WTC11 (cell line): ENCODE measurements at regions not wholly inside any gene's neighbourhood (a gene's known extent, or its start where the extent isn't known, plus 50 kb on each side); places are given as distances from the start of the nearest gene placed in this dataset.

ENCODE experiments used
- ATAC-seq: fragments of 200-7000 bp; cut with Tn5 transposase; 2 replicates; pipeline ENCODE4 v1.10.0; 2021; ENCODE audit warnings: mild to moderate bottlenecking, moderate library complexity
- CTCF ChIA-PET: fragments of 300-600 bp; sonication (Branson Sonifier 250); formaldehyde crosslinking; loops from one replicate; lab custom pipeline; 2021; ENCODE audit warnings: antibody characterized with exemption; lab: Charles Lee
- POLR2A ChIA-PET: fragments of 350-600 bp; sonication (Branson Sonifier 250); formaldehyde crosslinking; loops from one replicate; lab custom pipeline; 2021; ENCODE audit warnings: antibody characterized with exemption; lab: Charles Lee
- DNase-seq: peaks from one replicate; pipeline ENCODE4 v3.0.0; 2021; ENCODE audit warnings: low spot score
- H3K27ac Mint-ChIP-seq: 2 replicates; pipeline ENCODE4 v1.8.0; 2021; ENCODE audit warnings: mixed read lengths
- H3K27me3 Mint-ChIP-seq: 2 replicates; pipeline ENCODE4 v1.8.0; 2021; ENCODE audit warnings: low read depth, mild to moderate bottlenecking, moderate library complexity, mixed read lengths
- H3K36me3 Mint-ChIP-seq: 2 replicates; pipeline ENCODE4 v1.8.0; 2021; ENCODE audit warnings: mixed read lengths
- H3K4me1 Mint-ChIP-seq: 2 replicates; pipeline ENCODE4 v1.8.0; 2022; ENCODE audit warnings: mixed read lengths
- H3K4me3 Mint-ChIP-seq: 2 replicates; pipeline ENCODE4 v1.8.0; 2021; ENCODE audit warnings: mild to moderate bottlenecking, moderate library complexity, mixed read lengths
- H3K9me3 Mint-ChIP-seq: 2 replicates; pipeline ENCODE4 v1.8.0; 2021; ENCODE audit warnings: mixed read lengths
- CREB1 ChIP-seq: sonication (generic); formaldehyde crosslinking; IDR thresholded peaks from 2 replicates; pipeline ENCODE4 v1.8.0; 2023; ENCODE audit warnings: mild to moderate bottlenecking, missing genetic modification reagents
- FOXJ3 ChIP-seq: sonication (generic); formaldehyde crosslinking; IDR thresholded peaks from 2 replicates; pipeline ENCODE4 v1.9.0; 2021; ENCODE audit warnings: missing genetic modification reagents, mild to moderate bottlenecking, borderline replicate concordance
- JAZF1 ChIP-seq: fragments of 250-450 bp; sonication (Bioruptor Pico); IDR thresholded peaks from 2 replicates; pipeline ENCODE4 v1.9.0; 2021; ENCODE audit warnings: moderate library complexity, mild to moderate bottlenecking, inconsistent platforms
- JUN ChIP-seq: sonication (generic); formaldehyde crosslinking; IDR thresholded peaks from 2 replicates; pipeline ENCODE4 v1.8.0; 2023; ENCODE audit warnings: mild to moderate bottlenecking, missing genetic modification reagents
- MYBL2 ChIP-seq: sonication (generic); formaldehyde crosslinking; IDR thresholded peaks from 2 replicates; pipeline ENCODE4 v1.8.1; 2023; ENCODE audit warnings: mild to moderate bottlenecking, moderate library complexity, missing genetic modification reagents
- NR2C2 ChIP-seq: sonication (generic); formaldehyde crosslinking; IDR thresholded peaks from 2 replicates; pipeline ENCODE4 v1.8.0; 2022; ENCODE audit warnings: mild to moderate bottlenecking, missing genetic modification reagents
- SMAD3 ChIP-seq: sonication (generic); formaldehyde crosslinking; IDR thresholded peaks from 2 replicates; pipeline ENCODE4 v1.8.0; 2022; ENCODE audit warnings: missing genetic modification reagents, mild to moderate bottlenecking, borderline replicate concordance
- SMAD4 ChIP-seq: sonication (generic); formaldehyde crosslinking; IDR thresholded peaks from 2 replicates; pipeline ENCODE4 v1.8.0; 2022; ENCODE audit warnings: mild to moderate bottlenecking, missing genetic modification reagents
- SOX15 ChIP-seq: fragments of 250-450 bp; sonication (Bioruptor Pico); IDR thresholded peaks from 2 replicates; pipeline ENCODE4 v1.9.0; 2021; ENCODE audit warnings: mild to moderate bottlenecking
- SP1 ChIP-seq: sonication (generic); formaldehyde crosslinking; conservative IDR thresholded peaks from 2 replicates; pipeline ENCODE4 v1.8.1; 2022; ENCODE audit warnings: missing genetic modification reagents
- TCF7 ChIP-seq: sonication (generic); formaldehyde crosslinking; IDR thresholded peaks from 2 replicates; pipeline ENCODE4 v1.8.0; 2022; ENCODE audit warnings: mild to moderate bottlenecking, low read depth, missing genetic modification reagents, moderate library complexity
- ZNF263 ChIP-seq: sonication (generic); formaldehyde crosslinking; IDR thresholded peaks from 2 replicates; pipeline ENCODE4 v1.8.1; 2022; ENCODE audit warnings: low read depth, mild to moderate bottlenecking, moderate library complexity, missing genetic modification reagents
- ZNF396 ChIP-seq: fragments of 250-450 bp; sonication (Bioruptor Pico); IDR thresholded peaks from 2 replicates; pipeline ENCODE4 v1.8.0; 2021; ENCODE audit warnings: mild to moderate bottlenecking, moderate library complexity, borderline replicate concordance
- TF ChIP-seq, protein P1 (sequence below): sonication (generic); formaldehyde crosslinking; IDR thresholded peaks from 2 replicates; pipeline ENCODE4 v1.8.1; 2022; ENCODE audit warnings: low read depth, mild to moderate bottlenecking, moderate library complexity, missing genetic modification reagents, borderline replicate concordance
- TF ChIP-seq, protein P2 (sequence below): sonication (generic); formaldehyde crosslinking; IDR thresholded peaks from 2 replicates; pipeline ENCODE4 v1.8.1; 2023; ENCODE audit warnings: mild to moderate bottlenecking, missing genetic modification reagents
- TF ChIP-seq, protein P3 (sequence below): fragments of 250-450 bp; sonication (Bioruptor Pico); IDR thresholded peaks from 2 replicates; pipeline ENCODE4 v1.9.0; 2021; ENCODE audit warnings: mild to moderate bottlenecking
- TF ChIP-seq, protein P4 (sequence below): fragments of 250-450 bp; sonication (Bioruptor Pico); IDR thresholded peaks from 2 replicates; pipeline ENCODE4 v1.9.0; 2021; ENCODE audit warnings: mild to moderate bottlenecking
- TF ChIP-seq, protein P5 (sequence below): sonication (generic); formaldehyde crosslinking; IDR thresholded peaks from 2 replicates; pipeline ENCODE4 v1.8.0; 2022; ENCODE audit warnings: mild to moderate bottlenecking, missing genetic modification reagents
- TF ChIP-seq, protein P6 (sequence below): sonication (generic); formaldehyde crosslinking; IDR thresholded peaks from 2 replicates; pipeline ENCODE4 v1.8.1; 2022; ENCODE audit warnings: missing genetic modification reagents, borderline replicate concordance
- TF ChIP-seq, protein P7 (sequence below): sonication (generic); formaldehyde crosslinking; IDR thresholded peaks from 2 replicates; pipeline ENCODE4 v1.8.0; 2022; ENCODE audit warnings: mild to moderate bottlenecking, missing genetic modification reagents

DNA sequence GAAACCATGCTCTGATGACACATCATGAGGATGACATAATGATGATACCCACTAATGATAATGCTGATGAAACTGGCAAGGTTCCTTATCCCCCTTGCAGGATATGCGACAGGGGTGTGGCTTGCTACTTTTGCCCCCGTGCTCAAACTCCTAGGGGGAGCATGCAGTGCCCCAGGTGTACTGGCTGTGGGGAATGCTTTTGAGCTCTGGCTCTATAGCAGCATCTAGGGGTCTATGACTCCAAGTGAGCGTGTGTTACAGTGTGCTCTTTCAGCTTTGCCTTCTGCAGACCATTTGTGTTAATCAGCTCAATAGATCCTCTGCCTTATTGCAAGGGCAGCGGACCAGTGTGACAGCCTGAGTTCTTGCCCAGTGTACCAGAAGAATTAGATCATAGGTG is 1239.5 kb downstream of the SI start:
- no peak overlapping the region for H3K27ac Mint-ChIP-seq
- ATAC-seq (peak; percentile 97), DNase-seq (no peak)
- H3K36me3 Mint-ChIP-seq = peaks cover 19% of the 10 kb centered on the region
- H3K4me3 Mint-ChIP-seq = no peak overlapping the region
- H3K4me1 Mint-ChIP-seq = peaks cover 7% of the 10 kb centered on the region
- POLR2A ChIA-PET = no interaction called here
- CTCF ChIA-PET = interaction anchor here (1.0 kb wide), 1 partner anchor 52 kb away, joined by 3 read pairs; no protein-coding TSS in a partner anchor
- H3K9me3 Mint-ChIP-seq = peaks cover 22% of the 10 kb centered on the region
- TF ChIP-seq, protein P1, sequence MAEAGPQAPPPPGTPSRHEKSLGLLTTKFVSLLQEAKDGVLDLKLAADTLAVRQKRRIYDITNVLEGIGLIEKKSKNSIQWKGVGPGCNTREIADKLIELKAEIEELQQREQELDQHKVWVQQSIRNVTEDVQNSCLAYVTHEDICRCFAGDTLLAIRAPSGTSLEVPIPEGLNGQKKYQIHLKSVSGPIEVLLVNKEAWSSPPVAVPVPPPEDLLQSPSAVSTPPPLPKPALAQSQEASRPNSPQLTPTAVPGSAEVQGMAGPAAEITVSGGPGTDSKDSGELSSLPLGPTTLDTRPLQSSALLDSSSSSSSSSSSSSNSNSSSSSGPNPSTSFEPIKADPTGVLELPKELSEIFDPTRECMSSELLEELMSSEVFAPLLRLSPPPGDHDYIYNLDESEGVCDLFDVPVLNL (CRISPR knock-in tag) = no peak
- TF ChIP-seq MYBL2 (CRISPR knock-in tag) (no peak), SP1 (CRISPR knock-in tag) (no peak), SMAD4 (CRISPR knock-in tag) (no peak), SOX15 (CRISPR knock-in tag) (no peak), JUN (CRISPR knock-in tag) (no peak), ZNF396 (no peak), CREB1 (CRISPR knock-in tag) (no peak), FOXJ3 (CRISPR knock-in tag) (no peak), SMAD3 (CRISPR knock-in tag) (no peak), JAZF1 (CRISPR knock-in tag) (no peak), ZNF263 (no peak)
- TF ChIP-seq, protein P2, sequence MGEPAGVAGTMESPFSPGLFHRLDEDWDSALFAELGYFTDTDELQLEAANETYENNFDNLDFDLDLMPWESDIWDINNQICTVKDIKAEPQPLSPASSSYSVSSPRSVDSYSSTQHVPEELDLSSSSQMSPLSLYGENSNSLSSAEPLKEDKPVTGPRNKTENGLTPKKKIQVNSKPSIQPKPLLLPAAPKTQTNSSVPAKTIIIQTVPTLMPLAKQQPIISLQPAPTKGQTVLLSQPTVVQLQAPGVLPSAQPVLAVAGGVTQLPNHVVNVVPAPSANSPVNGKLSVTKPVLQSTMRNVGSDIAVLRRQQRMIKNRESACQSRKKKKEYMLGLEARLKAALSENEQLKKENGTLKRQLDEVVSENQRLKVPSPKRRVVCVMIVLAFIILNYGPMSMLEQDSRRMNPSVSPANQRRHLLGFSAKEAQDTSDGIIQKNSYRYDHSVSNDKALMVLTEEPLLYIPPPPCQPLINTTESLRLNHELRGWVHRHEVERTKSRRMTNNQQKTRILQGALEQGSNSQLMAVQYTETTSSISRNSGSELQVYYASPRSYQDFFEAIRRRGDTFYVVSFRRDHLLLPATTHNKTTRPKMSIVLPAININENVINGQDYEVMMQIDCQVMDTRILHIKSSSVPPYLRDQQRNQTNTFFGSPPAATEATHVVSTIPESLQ (CRISPR knock-in tag) = no peak
- TF ChIP-seq, protein P3, sequence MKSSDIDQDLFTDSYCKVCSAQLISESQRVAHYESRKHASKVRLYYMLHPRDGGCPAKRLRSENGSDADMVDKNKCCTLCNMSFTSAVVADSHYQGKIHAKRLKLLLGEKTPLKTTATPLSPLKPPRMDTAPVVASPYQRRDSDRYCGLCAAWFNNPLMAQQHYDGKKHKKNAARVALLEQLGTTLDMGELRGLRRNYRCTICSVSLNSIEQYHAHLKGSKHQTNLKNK (CRISPR knock-in tag) = no peak
- TF ChIP-seq, protein P4, sequence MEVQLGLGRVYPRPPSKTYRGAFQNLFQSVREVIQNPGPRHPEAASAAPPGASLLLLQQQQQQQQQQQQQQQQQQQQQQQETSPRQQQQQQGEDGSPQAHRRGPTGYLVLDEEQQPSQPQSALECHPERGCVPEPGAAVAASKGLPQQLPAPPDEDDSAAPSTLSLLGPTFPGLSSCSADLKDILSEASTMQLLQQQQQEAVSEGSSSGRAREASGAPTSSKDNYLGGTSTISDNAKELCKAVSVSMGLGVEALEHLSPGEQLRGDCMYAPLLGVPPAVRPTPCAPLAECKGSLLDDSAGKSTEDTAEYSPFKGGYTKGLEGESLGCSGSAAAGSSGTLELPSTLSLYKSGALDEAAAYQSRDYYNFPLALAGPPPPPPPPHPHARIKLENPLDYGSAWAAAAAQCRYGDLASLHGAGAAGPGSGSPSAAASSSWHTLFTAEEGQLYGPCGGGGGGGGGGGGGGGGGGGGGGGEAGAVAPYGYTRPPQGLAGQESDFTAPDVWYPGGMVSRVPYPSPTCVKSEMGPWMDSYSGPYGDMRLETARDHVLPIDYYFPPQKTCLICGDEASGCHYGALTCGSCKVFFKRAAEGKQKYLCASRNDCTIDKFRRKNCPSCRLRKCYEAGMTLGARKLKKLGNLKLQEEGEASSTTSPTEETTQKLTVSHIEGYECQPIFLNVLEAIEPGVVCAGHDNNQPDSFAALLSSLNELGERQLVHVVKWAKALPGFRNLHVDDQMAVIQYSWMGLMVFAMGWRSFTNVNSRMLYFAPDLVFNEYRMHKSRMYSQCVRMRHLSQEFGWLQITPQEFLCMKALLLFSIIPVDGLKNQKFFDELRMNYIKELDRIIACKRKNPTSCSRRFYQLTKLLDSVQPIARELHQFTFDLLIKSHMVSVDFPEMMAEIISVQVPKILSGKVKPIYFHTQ = no peak
- TF ChIP-seq, protein P5, sequence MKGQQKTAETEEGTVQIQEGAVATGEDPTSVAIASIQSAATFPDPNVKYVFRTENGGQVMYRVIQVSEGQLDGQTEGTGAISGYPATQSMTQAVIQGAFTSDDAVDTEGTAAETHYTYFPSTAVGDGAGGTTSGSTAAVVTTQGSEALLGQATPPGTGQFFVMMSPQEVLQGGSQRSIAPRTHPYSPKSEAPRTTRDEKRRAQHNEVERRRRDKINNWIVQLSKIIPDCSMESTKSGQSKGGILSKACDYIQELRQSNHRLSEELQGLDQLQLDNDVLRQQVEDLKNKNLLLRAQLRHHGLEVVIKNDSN (CRISPR knock-in tag) = no peak
- TF ChIP-seq, protein P6, sequence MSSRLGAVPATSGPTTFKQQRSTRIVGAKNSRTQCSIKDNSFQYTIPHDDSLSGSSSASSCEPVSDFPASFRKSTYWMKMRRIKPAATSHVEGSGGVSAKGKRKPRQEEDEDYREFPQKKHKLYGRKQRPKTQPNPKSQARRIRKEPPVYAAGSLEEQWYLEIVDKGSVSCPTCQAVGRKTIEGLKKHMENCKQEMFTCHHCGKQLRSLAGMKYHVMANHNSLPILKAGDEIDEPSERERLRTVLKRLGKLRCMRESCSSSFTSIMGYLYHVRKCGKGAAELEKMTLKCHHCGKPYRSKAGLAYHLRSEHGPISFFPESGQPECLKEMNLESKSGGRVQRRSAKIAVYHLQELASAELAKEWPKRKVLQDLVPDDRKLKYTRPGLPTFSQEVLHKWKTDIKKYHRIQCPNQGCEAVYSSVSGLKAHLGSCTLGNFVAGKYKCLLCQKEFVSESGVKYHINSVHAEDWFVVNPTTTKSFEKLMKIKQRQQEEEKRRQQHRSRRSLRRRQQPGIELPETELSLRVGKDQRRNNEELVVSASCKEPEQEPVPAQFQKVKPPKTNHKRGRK = no peak
- no peaks in the 10 kb centered on the region for H3K27me3 Mint-ChIP-seq

DNA sequence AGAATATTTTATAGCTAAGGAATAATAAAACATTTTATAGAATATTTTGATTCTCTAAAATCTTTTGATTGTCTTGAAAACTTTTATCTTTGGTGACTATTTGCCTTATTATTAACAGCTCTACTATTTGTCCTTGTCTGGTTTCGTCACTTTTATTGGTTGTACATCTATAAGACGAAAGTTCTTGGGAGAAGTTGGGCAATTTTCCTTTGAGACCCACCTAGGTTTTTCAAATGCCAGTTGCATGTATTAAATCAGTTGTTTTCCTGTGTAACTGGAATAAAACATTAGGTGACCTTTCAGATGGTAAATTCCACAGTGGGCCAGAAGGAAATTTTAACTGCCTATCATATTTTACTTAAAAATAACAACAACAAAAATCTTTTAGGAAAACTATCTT is 1245.7 kb downstream of the SI start:
- CTCF ChIA-PET = no interaction called here
- TF ChIP-seq, protein P6 = no peak
- TF ChIP-seq, protein P7, sequence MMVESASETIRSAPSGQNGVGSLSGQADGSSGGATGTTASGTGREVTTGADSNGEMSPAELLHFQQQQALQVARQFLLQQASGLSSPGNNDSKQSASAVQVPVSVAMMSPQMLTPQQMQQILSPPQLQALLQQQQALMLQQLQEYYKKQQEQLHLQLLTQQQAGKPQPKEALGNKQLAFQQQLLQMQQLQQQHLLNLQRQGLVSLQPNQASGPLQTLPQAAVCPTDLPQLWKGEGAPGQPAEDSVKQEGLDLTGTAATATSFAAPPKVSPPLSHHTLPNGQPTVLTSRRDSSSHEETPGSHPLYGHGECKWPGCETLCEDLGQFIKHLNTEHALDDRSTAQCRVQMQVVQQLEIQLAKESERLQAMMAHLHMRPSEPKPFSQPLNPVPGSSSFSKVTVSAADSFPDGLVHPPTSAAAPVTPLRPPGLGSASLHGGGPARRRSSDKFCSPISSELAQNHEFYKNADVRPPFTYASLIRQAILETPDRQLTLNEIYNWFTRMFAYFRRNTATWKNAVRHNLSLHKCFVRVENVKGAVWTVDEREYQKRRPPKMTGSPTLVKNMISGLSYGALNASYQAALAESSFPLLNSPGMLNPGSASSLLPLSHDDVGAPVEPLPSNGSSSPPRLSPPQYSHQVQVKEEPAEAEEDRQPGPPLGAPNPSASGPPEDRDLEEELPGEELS (CRISPR knock-in tag) = no peak
- TF ChIP-seq MYBL2 (CRISPR knock-in tag) = no peak
- no peak for TF ChIP-seq TCF7 (CRISPR knock-in tag)
- TF ChIP-seq NR2C2 = no peak
- no peak for ATAC-seq

More for the DNA sequence above, 1245.7 kb downstream of the SI start:
- no peaks in the 10 kb centered on the region for H3K9me3 Mint-ChIP-seq
- H3K27ac Mint-ChIP-seq = no peak overlapping the region
- no peaks in the 10 kb centered on the region for H3K36me3 Mint-ChIP-seq
- DNase-seq = no peak
- no peaks in the 10 kb centered on the region for H3K27me3 Mint-ChIP-seq
- 0 out of 2 replicates have a peak, but pooled peaks cover 3% of the 10 kb centered on the region for H3K4me1 Mint-ChIP-seq
- POLR2A ChIA-PET = no interaction called here
- H3K4me3 Mint-ChIP-seq = no peak overlapping the region
